ENCODE measurements at regions not wholly inside any gene's neighbourhood (a gene's known extent, or its start where the extent isn't known, plus 50 kb on each side); places are given as distances from the start of the nearest gene placed in this dataset.
"Not testable (repeated sequence)": the region's sequence is repeated elsewhere in the genome, so short reads cannot be mapped to it uniquely, and the experiment has no call there.

- in situ Hi-C loops (cut with HindIII; ENCODE audit: low pct_ligation_motif_present, low pct_unique_long_range_greater_than_20kb, low sequenced_read_pairs) = no loop called here
- no peak for DNase-seq
Measured at GRCh38 chr1:194476872-194477271, 1290.5 kb upstream of the B3GALT2 start.

DNA sequence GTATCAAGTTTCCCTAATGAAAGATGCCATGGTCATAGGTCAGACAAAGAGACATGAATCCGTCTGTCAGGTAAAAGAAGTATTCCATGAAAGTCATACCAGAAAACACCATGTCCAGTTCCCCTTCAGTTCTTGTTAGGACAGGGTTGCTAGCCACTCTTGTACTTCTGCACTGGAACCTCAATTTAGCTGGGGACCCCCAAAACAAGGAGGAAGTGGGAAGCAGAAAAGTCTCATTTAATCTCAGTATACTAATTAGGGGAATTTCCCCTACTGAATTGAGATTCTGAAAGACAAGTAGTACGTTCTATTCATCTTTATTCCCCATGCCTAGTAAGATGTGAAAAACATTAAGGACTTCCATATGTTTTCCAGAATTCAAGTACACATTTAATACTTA, 1289.9 kb upstream of the B3GALT2 start:
- DNase-seq = no peak
- in situ Hi-C loops (cut with HindIII; ENCODE audit: low pct_ligation_motif_present, low pct_unique_long_range_greater_than_20kb, low sequenced_read_pairs) = no loop called here

- in situ Hi-C loops (cut with HindIII; ENCODE audit: low pct_ligation_motif_present, low pct_unique_long_range_greater_than_20kb, low sequenced_read_pairs) = no loop called here
- no peak for DNase-seq
Measured at GRCh38 chr1:194474701-194475100, 1288.3 kb upstream of the B3GALT2 start.

GRCh38 chr1:194473766-194474165, 1287.4 kb upstream of the B3GALT2 start:
- in situ Hi-C loops (cut with HindIII; ENCODE audit: low pct_ligation_motif_present, low pct_unique_long_range_greater_than_20kb, low sequenced_read_pairs) = no loop called here
- DNase-seq = no peak

GRCh38 chr1:194469282-194469681, 1282.9 kb upstream of the B3GALT2 start:
- DNase-seq = no peak
- in situ Hi-C loops (cut with HindIII; ENCODE audit: low pct_ligation_motif_present, low pct_unique_long_range_greater_than_20kb, low sequenced_read_pairs) = no loop called here

- no peak for DNase-seq
- in situ Hi-C loops (cut with HindIII; ENCODE audit: low pct_ligation_motif_present, low pct_unique_long_range_greater_than_20kb, low sequenced_read_pairs) = no loop called here
Measured at GRCh38 chr1:194466706-194467105, 1280.3 kb upstream of the B3GALT2 start.

- in situ Hi-C loops (cut with HindIII; ENCODE audit: low pct_ligation_motif_present, low pct_unique_long_range_greater_than_20kb, low sequenced_read_pairs) = no loop called here
- no peak for DNase-seq
Measured at GRCh38 chr1:194447636-194448035, 1261.2 kb upstream of the B3GALT2 start.

DNA sequence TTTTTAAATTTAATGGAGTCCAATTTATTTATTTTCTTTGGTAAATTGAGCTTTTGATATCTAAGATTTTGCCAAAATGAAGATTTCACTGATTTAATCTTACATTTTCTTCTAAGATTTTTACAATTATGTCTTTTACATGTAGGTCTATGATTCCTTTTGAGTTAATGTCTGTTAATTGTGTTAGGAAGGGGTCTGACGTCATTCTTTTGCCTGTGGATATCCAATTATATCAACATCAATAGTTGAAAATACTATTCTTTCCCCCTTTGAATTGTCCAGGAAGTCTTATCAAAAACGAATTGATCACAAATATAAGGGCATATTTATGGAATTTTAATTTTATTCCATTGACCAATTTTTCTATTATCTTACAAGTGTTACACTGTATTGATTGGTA, 1258.8 kb upstream of the B3GALT2 start:
- no peak for DNase-seq
- in situ Hi-C loops (cut with HindIII; ENCODE audit: low pct_ligation_motif_present, low pct_unique_long_range_greater_than_20kb, low sequenced_read_pairs) = no loop called here

- in situ Hi-C loops (cut with HindIII; ENCODE audit: low pct_ligation_motif_present, low pct_unique_long_range_greater_than_20kb, low sequenced_read_pairs) = no loop called here
- no peak for DNase-seq
Measured at GRCh38 chr1:194442901-194443575, 1256.6 kb upstream of the B3GALT2 start.

- no peak for DNase-seq
- in situ Hi-C loops (cut with HindIII; ENCODE audit: low pct_ligation_motif_present, low pct_unique_long_range_greater_than_20kb, low sequenced_read_pairs) = no loop called here
Measured at GRCh38 chr1:194437135-194437534, 1250.7 kb upstream of the B3GALT2 start.

DNA sequence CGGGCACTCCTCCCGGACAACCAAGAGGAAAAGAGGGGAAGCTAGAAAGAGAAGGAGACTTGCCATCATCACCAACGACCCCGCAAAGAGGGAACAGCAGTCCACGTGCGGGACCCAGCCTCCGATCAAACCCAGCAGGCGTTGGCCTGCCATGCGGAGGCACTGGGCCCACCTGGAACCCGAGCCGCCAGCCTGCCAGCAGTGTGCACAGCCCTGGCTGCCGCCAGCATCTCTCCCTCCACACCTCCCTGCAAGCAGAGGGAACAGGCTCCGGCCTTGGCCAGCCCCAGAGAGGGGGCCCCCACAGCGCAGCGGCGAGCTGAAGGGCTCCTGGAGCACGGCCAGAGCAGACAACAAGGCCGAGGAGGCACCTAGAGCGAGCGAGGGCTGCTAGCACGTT, 1244.7 kb upstream of the B3GALT2 start:
- in situ Hi-C loops (cut with HindIII; ENCODE audit: low pct_ligation_motif_present, low pct_unique_long_range_greater_than_20kb, low sequenced_read_pairs) = no loop called here
- DNase-seq = no peak

GRCh38 chr1:194420706-194421105, 1234.3 kb upstream of the B3GALT2 start:
- no peak for DNase-seq

DNA sequence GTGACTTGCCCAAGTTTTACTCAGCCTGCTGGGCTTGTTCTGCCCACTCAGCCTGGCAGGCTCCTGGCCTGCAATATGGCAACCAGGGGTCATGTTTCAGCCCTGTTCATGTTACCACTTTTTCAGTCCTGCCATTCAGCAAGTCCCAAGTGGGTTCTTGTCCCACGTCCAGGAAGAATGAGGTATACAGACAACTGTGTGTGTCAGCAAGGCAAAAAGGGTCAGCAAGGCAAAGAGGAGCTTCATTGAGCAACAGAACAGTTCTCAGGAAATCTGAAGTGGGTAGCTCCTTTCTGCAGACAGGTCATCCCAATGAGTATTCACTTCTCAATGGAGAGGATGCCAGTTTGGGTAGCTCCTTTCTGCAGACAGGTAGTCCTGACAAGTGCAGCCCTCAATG, 1233.3 kb upstream of the B3GALT2 start:
- DNase-seq = no peak
- in situ Hi-C loops (cut with HindIII; ENCODE audit: low pct_ligation_motif_present, low pct_unique_long_range_greater_than_20kb, low sequenced_read_pairs) = no loop called here

More at GRCh38 chr1:194420706-194421105, 1234.3 kb upstream of the B3GALT2 start:
- in situ Hi-C loops (cut with HindIII; ENCODE audit: low pct_ligation_motif_present, low pct_unique_long_range_greater_than_20kb, low sequenced_read_pairs) = no loop called here

GRCh38 chr1:194410756-194411155, 1224.3 kb upstream of the B3GALT2 start:
- DNase-seq = no peak
- in situ Hi-C loops (cut with HindIII; ENCODE audit: low pct_ligation_motif_present, low pct_unique_long_range_greater_than_20kb, low sequenced_read_pairs) = no loop called here

GRCh38 chr1:194407238-194407637, 1220.8 kb upstream of the B3GALT2 start:
- DNase-seq = peak; percentile 35
- in situ Hi-C loops (cut with HindIII; ENCODE audit: low pct_ligation_motif_present, low pct_unique_long_range_greater_than_20kb, low sequenced_read_pairs) = not testable (repeated sequence)

- DNase-seq = no peak
- in situ Hi-C loops (cut with HindIII; ENCODE audit: low pct_ligation_motif_present, low pct_unique_long_range_greater_than_20kb, low sequenced_read_pairs) = no loop called here
Measured at GRCh38 chr1:194394676-194395075, 1208.3 kb upstream of the B3GALT2 start.

DNA sequence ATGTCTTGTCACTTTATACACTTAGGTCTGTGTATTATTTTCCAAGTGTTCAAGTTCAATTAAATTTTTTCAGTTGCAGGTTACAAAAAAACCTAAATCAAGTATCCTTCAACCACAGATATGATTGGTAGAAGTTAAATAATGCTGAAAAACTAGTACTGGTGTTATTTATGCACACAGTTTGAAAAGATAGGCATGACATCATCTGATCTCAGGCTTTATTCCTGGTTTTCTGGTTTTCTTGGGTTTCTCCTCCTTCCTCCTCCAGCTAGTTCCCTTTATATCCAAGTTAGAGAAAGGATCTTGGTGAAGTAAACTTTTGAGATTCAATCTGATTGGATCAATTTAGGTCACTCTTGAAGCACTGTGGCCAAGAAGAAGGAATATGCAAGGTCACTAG, 1201.1 kb upstream of the B3GALT2 start:
- no peak for DNase-seq
- in situ Hi-C loops (cut with HindIII; ENCODE audit: low pct_ligation_motif_present, low pct_unique_long_range_greater_than_20kb, low sequenced_read_pairs) = no loop called here

- no peak for DNase-seq
- in situ Hi-C loops (cut with HindIII; ENCODE audit: low pct_ligation_motif_present, low pct_unique_long_range_greater_than_20kb, low sequenced_read_pairs) = no loop called here
Measured at GRCh38 chr1:194378517-194378916, 1192.1 kb upstream of the B3GALT2 start.

GRCh38 chr1:194374649-194375048, 1188.2 kb upstream of the B3GALT2 start:
- no peak for DNase-seq
- in situ Hi-C loops (cut with HindIII; ENCODE audit: low pct_ligation_motif_present, low pct_unique_long_range_greater_than_20kb, low sequenced_read_pairs) = no loop called here

- no peak for DNase-seq
- in situ Hi-C loops (cut with HindIII; ENCODE audit: low pct_ligation_motif_present, low pct_unique_long_range_greater_than_20kb, low sequenced_read_pairs) = no loop called here
Measured at GRCh38 chr1:194372266-194372665, 1185.9 kb upstream of the B3GALT2 start.

DNA sequence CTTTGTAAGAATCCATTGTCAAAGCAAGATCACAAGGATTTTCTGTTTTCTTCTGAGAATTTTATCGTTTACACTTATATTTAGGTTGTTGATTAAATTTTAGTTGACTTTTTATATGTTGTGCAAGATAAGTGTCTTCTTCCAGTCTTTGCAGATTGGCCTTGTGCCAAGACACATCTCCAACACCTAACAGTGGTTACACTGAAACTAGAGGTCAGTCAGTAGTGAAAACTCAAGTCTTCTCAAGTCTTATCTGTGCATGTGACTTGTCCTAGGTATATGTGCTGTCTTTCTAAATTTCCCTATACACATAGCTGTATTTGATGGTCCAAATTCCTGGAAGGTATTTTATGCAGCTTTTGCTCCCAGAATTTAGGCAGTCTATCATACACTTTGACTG, 1183.2 kb upstream of the B3GALT2 start:
- DNase-seq = no peak
- in situ Hi-C loops (cut with HindIII; ENCODE audit: low pct_ligation_motif_present, low pct_unique_long_range_greater_than_20kb, low sequenced_read_pairs) = no loop called here
